ENCODE measurements at regions not wholly inside any gene's neighbourhood (a gene's known extent, or its start where the extent isn't known, plus 50 kb on each side); places are given as distances from the start of the nearest gene placed in this dataset.

- Histone ChIP-seq H3K4me1 (ENCODE audit: control insufficient read depth, extremely low read depth, insufficient read depth, low read length) (no peaks in the 10 kb centered on the region), H3K4me2 (ENCODE audit: insufficient read depth, low read length) (no peak overlapping the region), H3K9ac (replicated peaks; ENCODE audit: extremely low read depth, insufficient read depth, low read length) (no peak overlapping the region), H2AFZ (ENCODE audit: low read depth, low read length) (no peak overlapping the region), H4K20me1 (replicated peaks; ENCODE audit: control insufficient read depth, extremely low read depth, insufficient read depth, low read length) (no peaks in the 10 kb centered on the region), H3K36me3 (ENCODE audit: control insufficient read depth in 2 of 2, extremely low read depth in 1 of 2, insufficient read depth in 2 of 2, low read length in 2 of 2) (no peaks in the 10 kb centered on the region), H3K9me3 (replicated peaks; ENCODE audit: control insufficient read depth, insufficient read depth, low read length) (peaks cover 3% of the 10 kb centered on the region), H3K79me2 (ENCODE audit: control insufficient read depth, insufficient read depth, low read length) (no peaks in the 10 kb centered on the region), H3K4me3 (replicated peaks in 1 of 3; ENCODE audit: insufficient read depth in 1 of 3, low read depth in 1 of 3, low read length in 3 of 3) (no peak overlapping the region), H3K27ac (ENCODE audit: insufficient read depth, low read depth, low read length) (no peak overlapping the region), H3K27me3 (ENCODE audit: control insufficient read depth in 2 of 2, insufficient read depth in 2 of 2, low read length in 2 of 2) (no peaks in the 10 kb centered on the region), H3K9me1 (replicated peaks; ENCODE audit: control insufficient read depth, extremely low read depth, insufficient read depth, low read length) (no peaks in the 10 kb centered on the region)
- intact Hi-C loops (cut with micrococcal nuclease) (no loop called here), dilution Hi-C loops (cut with MboI; ENCODE audit: extremely low pct_ligation_motif_present, low sequenced_read_pairs) (no loop called here)
- DNase-seq (ENCODE audit: low read depth, low spot score) (no peak), FAIRE-seq (no peak)
- POLR2A ChIA-PET: no interaction called here
- no peak for TF ChIP-seq GATA2 (IDR thresholded peaks at IDR 0.05; ENCODE audit: insufficient read depth, insufficient read length, low read depth, low read length)
- no peak for TF ChIP-seq JUN (IDR thresholded peaks at IDR 0.05; ENCODE audit: borderline replicate concordance, insufficient read depth, insufficient read length, low read depth)
- no peak for TF ChIP-seq MAX (IDR thresholded peaks at IDR 0.05; ENCODE audit: insufficient read depth, insufficient read length)
- no peak for TF ChIP-seq MYC (IDR thresholded peaks at IDR 0.05; ENCODE audit: low read depth, low read length)
- no peak for TF ChIP-seq POLR2AphosphoS5 (IDR thresholded peaks at IDR 0.05; ENCODE audit: insufficient read depth, low read depth, low read length)
- no peak for TF ChIP-seq POLR2A (IDR thresholded peaks at IDR 0.05; ENCODE audit: low read depth, low read length)
- TF ChIP-seq, protein P1, sequence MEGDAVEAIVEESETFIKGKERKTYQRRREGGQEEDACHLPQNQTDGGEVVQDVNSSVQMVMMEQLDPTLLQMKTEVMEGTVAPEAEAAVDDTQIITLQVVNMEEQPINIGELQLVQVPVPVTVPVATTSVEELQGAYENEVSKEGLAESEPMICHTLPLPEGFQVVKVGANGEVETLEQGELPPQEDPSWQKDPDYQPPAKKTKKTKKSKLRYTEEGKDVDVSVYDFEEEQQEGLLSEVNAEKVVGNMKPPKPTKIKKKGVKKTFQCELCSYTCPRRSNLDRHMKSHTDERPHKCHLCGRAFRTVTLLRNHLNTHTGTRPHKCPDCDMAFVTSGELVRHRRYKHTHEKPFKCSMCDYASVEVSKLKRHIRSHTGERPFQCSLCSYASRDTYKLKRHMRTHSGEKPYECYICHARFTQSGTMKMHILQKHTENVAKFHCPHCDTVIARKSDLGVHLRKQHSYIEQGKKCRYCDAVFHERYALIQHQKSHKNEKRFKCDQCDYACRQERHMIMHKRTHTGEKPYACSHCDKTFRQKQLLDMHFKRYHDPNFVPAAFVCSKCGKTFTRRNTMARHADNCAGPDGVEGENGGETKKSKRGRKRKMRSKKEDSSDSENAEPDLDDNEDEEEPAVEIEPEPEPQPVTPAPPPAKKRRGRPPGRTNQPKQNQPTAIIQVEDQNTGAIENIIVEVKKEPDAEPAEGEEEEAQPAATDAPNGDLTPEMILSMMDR (IDR thresholded peaks at IDR 0.05; ENCODE audit: extremely low read depth in 1 of 2, insufficient read depth in 1 of 2, low read depth in 1 of 2, low read length in 2 of 2): no peak
- TF ChIP-seq EZH2 (IDR thresholded peaks at IDR 0.05; ENCODE audit: borderline replicate concordance, low read depth, low read length, severe bottlenecking): no peak
- no peak for TF ChIP-seq FOS (IDR thresholded peaks at IDR 0.05; ENCODE audit: borderline replicate concordance, insufficient read depth, low read length)
- no TSS peak for BruUV-seq (replicated peaks)
- CTCF ChIA-PET: no interaction called here
These were observed 886.1 kb downstream of the SORCS1 start for GRCh38 chr10:106278383-106278782.

All from endothelial cell of umbilical vein (primary cell).